ENCODE measurements at regions not wholly inside any gene's neighbourhood (a gene's known extent, or its start where the extent isn't known, plus 50 kb on each side); places are given as distances from the start of the nearest gene placed in this dataset.

DNA sequence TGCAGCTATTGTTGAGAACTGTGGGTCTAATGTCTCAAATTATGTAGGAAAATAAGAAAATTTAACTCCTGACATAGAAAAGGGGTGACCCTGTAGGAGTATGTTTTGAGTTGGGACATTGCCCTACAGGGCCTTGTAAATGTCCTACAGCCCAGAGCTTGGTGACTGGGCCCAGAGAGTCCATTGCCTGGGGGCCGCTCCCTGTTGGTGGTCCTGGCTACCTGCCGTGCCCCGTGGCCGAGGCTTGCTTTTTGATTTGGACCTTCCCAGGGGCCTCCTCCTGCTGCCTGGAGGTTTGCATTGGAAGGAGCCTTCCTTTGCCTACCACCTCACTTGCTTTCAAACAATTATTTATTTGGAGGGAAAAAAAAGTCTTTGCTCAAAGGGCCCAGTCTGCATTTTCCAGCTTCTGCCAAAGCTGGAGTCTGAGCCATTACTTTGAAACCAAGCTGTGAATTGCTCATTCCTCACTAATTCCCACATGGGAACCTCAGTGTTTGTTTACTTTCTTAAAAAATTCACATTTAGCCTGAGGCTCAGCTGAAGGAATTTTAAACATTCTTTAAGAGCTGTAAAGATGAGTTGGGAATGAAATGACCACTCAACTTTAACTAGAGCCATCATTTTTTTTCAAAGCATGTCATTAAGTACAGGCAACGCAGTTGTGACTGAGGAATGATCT is 355.0 kb downstream of the GLRX3 start:
- no peaks in the 10 kb centered on the region for H3K27me3 ChIP-seq
- intact Hi-C loops (cut with DNase I) = no loop called here
- no peaks in the 10 kb centered on the region for H3K36me3 ChIP-seq
- 58 to 79% (median 76%) methylated on average over 5 of the region's 5 CpGs for WGBS, 4 donors
- ATAC-seq (no peak), DNase-seq (no peak)
- H3K9me3 ChIP-seq = no peaks in the 10 kb centered on the region
- TF ChIP-seq, protein P1, sequence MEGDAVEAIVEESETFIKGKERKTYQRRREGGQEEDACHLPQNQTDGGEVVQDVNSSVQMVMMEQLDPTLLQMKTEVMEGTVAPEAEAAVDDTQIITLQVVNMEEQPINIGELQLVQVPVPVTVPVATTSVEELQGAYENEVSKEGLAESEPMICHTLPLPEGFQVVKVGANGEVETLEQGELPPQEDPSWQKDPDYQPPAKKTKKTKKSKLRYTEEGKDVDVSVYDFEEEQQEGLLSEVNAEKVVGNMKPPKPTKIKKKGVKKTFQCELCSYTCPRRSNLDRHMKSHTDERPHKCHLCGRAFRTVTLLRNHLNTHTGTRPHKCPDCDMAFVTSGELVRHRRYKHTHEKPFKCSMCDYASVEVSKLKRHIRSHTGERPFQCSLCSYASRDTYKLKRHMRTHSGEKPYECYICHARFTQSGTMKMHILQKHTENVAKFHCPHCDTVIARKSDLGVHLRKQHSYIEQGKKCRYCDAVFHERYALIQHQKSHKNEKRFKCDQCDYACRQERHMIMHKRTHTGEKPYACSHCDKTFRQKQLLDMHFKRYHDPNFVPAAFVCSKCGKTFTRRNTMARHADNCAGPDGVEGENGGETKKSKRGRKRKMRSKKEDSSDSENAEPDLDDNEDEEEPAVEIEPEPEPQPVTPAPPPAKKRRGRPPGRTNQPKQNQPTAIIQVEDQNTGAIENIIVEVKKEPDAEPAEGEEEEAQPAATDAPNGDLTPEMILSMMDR (IDR thresholded peaks at IDR 0.05) = no peak
- TF ChIP-seq POLR2A (IDR thresholded peaks at IDR 0.05) = no peak
- no peak overlapping the region for H3K4me3 ChIP-seq
- H3K27ac ChIP-seq = no peak overlapping the region
- no peaks in the 10 kb centered on the region for H3K4me1 ChIP-seq

DNA sequence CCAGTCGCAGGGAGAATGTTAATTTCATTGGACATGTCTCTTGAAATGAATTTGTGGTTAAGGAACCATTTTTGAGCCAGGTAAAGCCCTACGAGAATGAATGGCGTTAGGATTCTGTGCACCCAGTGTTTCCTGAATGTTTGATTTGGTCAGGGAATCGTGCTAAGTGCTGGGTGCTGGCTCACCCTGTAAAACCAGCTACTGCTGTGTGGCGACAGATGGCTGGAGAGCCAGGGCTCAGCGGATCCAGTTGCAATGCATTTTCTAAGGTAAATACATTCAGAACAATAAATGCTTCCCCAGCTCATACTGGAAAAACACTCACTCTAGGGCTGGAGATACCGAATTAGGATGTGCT is 355.5 kb downstream of the GLRX3 start:
- DNase-seq = no peak
- TF ChIP-seq POLR2A (IDR thresholded peaks at IDR 0.05) = no peak
- TF ChIP-seq, protein P1 (IDR thresholded peaks at IDR 0.05) = no peak
- no peak for ATAC-seq
- H3K4me1 ChIP-seq = no peaks in the 10 kb centered on the region
- H3K36me3 ChIP-seq = no peaks in the 10 kb centered on the region
- H3K27ac ChIP-seq = no peak overlapping the region
- no peak overlapping the region for H3K4me3 ChIP-seq
- no peaks in the 10 kb centered on the region for H3K27me3 ChIP-seq
- no peaks in the 10 kb centered on the region for H3K9me3 ChIP-seq
- WGBS, 4 donors = 75 to 86% (median 80%) methylated on average over 7 of the region's 7 CpGs
- intact Hi-C loops (cut with DNase I) = no loop called here

DNA sequence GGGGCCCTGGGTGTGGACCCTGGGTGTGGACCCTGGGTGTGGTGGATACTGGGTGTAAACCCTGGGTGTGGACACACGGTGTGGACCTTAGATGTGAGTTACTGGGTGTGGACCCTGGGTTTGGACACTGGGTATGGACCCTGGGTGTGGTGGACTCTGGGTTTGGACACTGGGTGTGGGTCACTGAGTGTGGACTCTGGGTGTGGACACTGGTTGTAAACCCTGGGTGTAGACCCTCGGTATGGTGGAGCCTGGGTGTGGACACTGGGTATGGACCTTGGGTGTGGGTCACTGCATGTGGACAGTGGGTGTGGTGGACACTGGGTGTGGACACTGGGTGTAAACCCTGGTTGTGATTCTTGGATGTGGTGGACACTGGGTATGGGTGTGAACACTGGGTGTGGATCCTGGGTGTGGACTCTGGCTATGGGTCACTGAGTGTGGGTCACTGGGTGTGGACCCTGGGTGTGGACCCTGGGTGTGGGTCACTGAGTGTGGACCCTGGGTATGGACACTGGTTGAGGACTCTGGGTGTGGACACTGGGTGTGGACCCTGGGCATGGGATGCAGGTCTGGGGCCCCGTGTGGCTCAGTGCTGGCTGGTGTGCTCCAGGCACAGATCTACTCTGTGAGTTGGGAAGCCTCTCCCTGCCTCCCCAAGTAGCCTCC is 356.2 kb downstream of the GLRX3 start:
- no peaks in the 10 kb centered on the region for H3K9me3 ChIP-seq
- peak in 1 of 4 donors; percentile 36 for ATAC-seq
- 73 to 93% (median 80%) methylated on average over 3 of the region's 3 CpGs for WGBS, 4 donors
- H3K27ac ChIP-seq = no peak overlapping the region
- no peaks in the 10 kb centered on the region for H3K4me1 ChIP-seq
- no peak for TF ChIP-seq POLR2A (IDR thresholded peaks at IDR 0.05)
- TF ChIP-seq, protein P1 (IDR thresholded peaks at IDR 0.05) = no peak
- H3K36me3 ChIP-seq = no peaks in the 10 kb centered on the region
- H3K4me3 ChIP-seq = no peak overlapping the region
- intact Hi-C loops (cut with DNase I) = no loop called here
- H3K27me3 ChIP-seq = no peaks in the 10 kb centered on the region
- no peak for DNase-seq

DNA sequence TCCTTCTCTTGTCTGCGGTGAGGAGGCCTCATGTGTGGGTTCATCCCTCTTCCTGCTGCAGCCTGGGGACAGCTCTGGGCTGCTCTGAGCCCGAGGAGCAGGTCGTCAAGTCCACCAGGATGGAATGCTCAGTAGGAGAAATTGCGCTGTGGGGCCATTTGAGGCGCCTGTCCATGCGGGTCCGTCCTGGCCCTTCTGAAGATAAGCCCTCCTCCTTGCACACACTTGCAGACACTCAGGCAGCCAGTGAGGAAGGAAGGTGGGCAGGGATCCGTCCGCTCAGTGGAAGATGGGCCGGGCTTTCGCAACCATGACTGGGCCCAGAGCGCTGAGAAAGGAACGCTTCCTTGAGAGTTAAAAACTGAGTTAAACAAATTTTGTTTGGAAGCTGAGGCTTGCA is 356.8 kb downstream of the GLRX3 start:
- intact Hi-C loops (cut with DNase I) = no loop called here
- ATAC-seq (no peak), DNase-seq (no peak)
- Histone ChIP-seq H3K4me1 (no peaks in the 10 kb centered on the region), H3K9me3 (no peaks in the 10 kb centered on the region), H3K27me3 (no peaks in the 10 kb centered on the region), H3K27ac (no peak overlapping the region), H3K36me3 (no peaks in the 10 kb centered on the region), H3K4me3 (no peak overlapping the region)
- 79 to 84% (median 82%) methylated on average over 10 to 13 of the region's 13 CpGs for WGBS, 4 donors
- TF ChIP-seq POLR2A (IDR thresholded peaks at IDR 0.05) = no peak
- TF ChIP-seq, protein P1 (IDR thresholded peaks at IDR 0.05) = no peak
